ENCODE measurements at regions not wholly inside any gene's neighbourhood (a gene's known extent, or its start where the extent isn't known, plus 50 kb on each side); places are given as distances from the start of the nearest gene placed in this dataset.

GRCh38 chr1:60762176-60762575 is 320.2 kb upstream of the NFIA start:
- CTCF ChIA-PET: interaction anchor here (0.6 kb wide), 1 partner anchor 110 kb away, joined by 3 read pairs; no protein-coding TSS in a partner anchor
- POLR2A ChIA-PET: no interaction called here

- CTCF ChIA-PET: no interaction called here
- POLR2A ChIA-PET: no interaction called here
Measured at GRCh38 chr1:60759291-60759690, 323.1 kb upstream of the NFIA start.

- ChIA-PET CTCF (no interaction called here), POLR2A (no interaction called here)
Measured at GRCh38 chr1:60757485-60757884, 324.9 kb upstream of the NFIA start.

GRCh38 chr1:60753036-60753900 is 329.1 kb upstream of the NFIA start:
- CTCF ChIA-PET: no interaction called here
- POLR2A ChIA-PET: no interaction called here

GRCh38 chr1:60751306-60751705 is 331.1 kb upstream of the NFIA start:
- POLR2A ChIA-PET: no interaction called here

GRCh38 chr1:60747353-60747752 is 335.0 kb upstream of the NFIA start:
- CTCF ChIA-PET: no interaction called here
- POLR2A ChIA-PET: no interaction called here

More at GRCh38 chr1:60751306-60751705, 331.1 kb upstream of the NFIA start:
- CTCF ChIA-PET: no interaction called here

GRCh38 chr1:60746278-60746791 is 336.0 kb upstream of the NFIA start:
- ChIA-PET CTCF (no interaction called here), POLR2A (no interaction called here)

- ChIA-PET CTCF (no interaction called here), POLR2A (no interaction called here)
Measured at GRCh38 chr1:60745484-60745883, 336.9 kb upstream of the NFIA start.

- ChIA-PET POLR2A (no interaction called here), CTCF (no interaction called here)
Measured at GRCh38 chr1:60742339-60742738, 340.0 kb upstream of the NFIA start.

GRCh38 chr1:60740154-60740553 is 342.2 kb upstream of the NFIA start:
- ChIA-PET CTCF (no interaction called here), POLR2A (no interaction called here)

- ChIA-PET POLR2A (no interaction called here), CTCF (no interaction called here)
Measured at GRCh38 chr1:60739729-60740128, 342.6 kb upstream of the NFIA start.

- POLR2A ChIA-PET: no interaction called here
- CTCF ChIA-PET: interaction anchor here (0.6 kb wide), 1 partner anchor 93 kb away, joined by 3 read pairs; no protein-coding TSS in a partner anchor
Measured at GRCh38 chr1:60732977-60733401, 349.4 kb upstream of the NFIA start.

- ChIA-PET POLR2A (no interaction called here), CTCF (no interaction called here)
Measured at GRCh38 chr1:60731321-60731720, 351.0 kb upstream of the NFIA start.

- ChIA-PET POLR2A (no interaction called here), CTCF (no interaction called here)
Measured at GRCh38 chr1:60727552-60727951, 354.8 kb upstream of the NFIA start.

- ChIA-PET POLR2A (no interaction called here), CTCF (no interaction called here)
Measured at GRCh38 chr1:60716472-60716871, 365.9 kb upstream of the NFIA start.

GRCh38 chr1:60715970-60716369 is 366.4 kb upstream of the NFIA start:
- CTCF ChIA-PET: no interaction called here
- POLR2A ChIA-PET: no interaction called here

- ChIA-PET CTCF (no interaction called here), POLR2A (no interaction called here)
Measured at GRCh38 chr1:60709426-60709825, 372.9 kb upstream of the NFIA start.

- CTCF ChIA-PET: no interaction called here
- POLR2A ChIA-PET: no interaction called here
Measured at GRCh38 chr1:60705026-60705425, 377.3 kb upstream of the NFIA start.

GRCh38 chr1:60703155-60703554 is 379.2 kb upstream of the NFIA start:
- ChIA-PET CTCF (no interaction called here), POLR2A (no interaction called here)

GRCh38 chr1:60699325-60699724 is 383.0 kb upstream of the NFIA start:
- CTCF ChIA-PET: no interaction called here
- POLR2A ChIA-PET: no interaction called here

- POLR2A ChIA-PET: no interaction called here
- CTCF ChIA-PET: no interaction called here
Measured at GRCh38 chr1:60697204-60697994, 385.0 kb upstream of the NFIA start.
